ENCODE measurements at regions not wholly inside any gene's neighbourhood (a gene's known extent, or its start where the extent isn't known, plus 50 kb on each side); places are given as distances from the start of the nearest gene placed in this dataset.

- no peaks in the 10 kb centered on the region for H3K9me3 Mint-ChIP-seq
- ATAC-seq (replicated peaks; ENCODE audit: extremely low read depth, poor library complexity, severe bottlenecking) (no peak), DNase-seq (ENCODE audit: low spot score in 2 of 2) (no peak)
- peaks cover 27% of the 10 kb centered on the region for H3K27me3 Mint-ChIP-seq
- H3K27ac Mint-ChIP-seq (ENCODE audit: low read depth) = no peak overlapping the region
- H3K36me3 Mint-ChIP-seq (ENCODE audit: insufficient read depth) = no peaks in the 10 kb centered on the region
- no peaks in the 10 kb centered on the region for H3K4me1 Mint-ChIP-seq
- H3K4me3 Mint-ChIP-seq = no peak overlapping the region
Observed at GRCh38 chr3:72145506-72146380, 360.8 kb upstream of the PROK2 start.

GRCh38 chr3:72144773-72145505 is 360.0 kb upstream of the PROK2 start:
- no peaks in the 10 kb centered on the region for H3K36me3 Mint-ChIP-seq (ENCODE audit: insufficient read depth)
- no peak overlapping the region for H3K4me3 Mint-ChIP-seq
- H3K27ac Mint-ChIP-seq (ENCODE audit: low read depth) = no peak overlapping the region
- no peaks in the 10 kb centered on the region for H3K9me3 Mint-ChIP-seq
- ATAC-seq (replicated peaks; ENCODE audit: extremely low read depth, poor library complexity, severe bottlenecking) (no peak), DNase-seq (ENCODE audit: low spot score in 2 of 2) (no peak)
- peaks cover 27% of the 10 kb centered on the region for H3K27me3 Mint-ChIP-seq
- no peaks in the 10 kb centered on the region for H3K4me1 Mint-ChIP-seq

GRCh38 chr3:72143966-72144717 is 359.2 kb upstream of the PROK2 start:
- Mint-ChIP-seq H3K36me3 (ENCODE audit: insufficient read depth) (no peaks in the 10 kb centered on the region), H3K27ac (ENCODE audit: low read depth) (no peak overlapping the region), H3K4me3 (no peak overlapping the region), H3K9me3 (no peaks in the 10 kb centered on the region), H3K27me3 (peaks cover 27% of the 10 kb centered on the region), H3K4me1 (no peaks in the 10 kb centered on the region)
- ATAC-seq (replicated peaks; ENCODE audit: extremely low read depth, poor library complexity, severe bottlenecking) = no peak
- no peak for DNase-seq (ENCODE audit: low spot score in 2 of 2)

- H3K4me1 Mint-ChIP-seq = no peaks in the 10 kb centered on the region
- ATAC-seq (replicated peaks; ENCODE audit: extremely low read depth, poor library complexity, severe bottlenecking) (no peak), DNase-seq (ENCODE audit: low spot score in 2 of 2) (no peak)
- H3K27ac Mint-ChIP-seq (ENCODE audit: low read depth) = no peak overlapping the region
- no peaks in the 10 kb centered on the region for H3K36me3 Mint-ChIP-seq (ENCODE audit: insufficient read depth)
- no peaks in the 10 kb centered on the region for H3K9me3 Mint-ChIP-seq
- H3K27me3 Mint-ChIP-seq = peaks cover 27% of the 10 kb centered on the region
- H3K4me3 Mint-ChIP-seq = no peak overlapping the region
Observed at GRCh38 chr3:72143322-72143721, 358.4 kb upstream of the PROK2 start.

GRCh38 chr3:72142028-72142427 is 357.1 kb upstream of the PROK2 start:
- Mint-ChIP-seq H3K4me1 (no peaks in the 10 kb centered on the region), H3K4me3 (no peak overlapping the region), H3K36me3 (ENCODE audit: insufficient read depth) (no peaks in the 10 kb centered on the region), H3K9me3 (no peaks in the 10 kb centered on the region), H3K27me3 (peaks cover 27% of the 10 kb centered on the region), H3K27ac (ENCODE audit: low read depth) (no peak overlapping the region)
- ATAC-seq (replicated peaks; ENCODE audit: extremely low read depth, poor library complexity, severe bottlenecking) = no peak
- DNase-seq (ENCODE audit: low spot score in 2 of 2) = no peak

GRCh38 chr3:72141264-72141663 is 356.3 kb upstream of the PROK2 start:
- Mint-ChIP-seq H3K9me3 (no peaks in the 10 kb centered on the region), H3K27ac (ENCODE audit: low read depth) (no peak overlapping the region), H3K4me3 (no peak overlapping the region), H3K36me3 (ENCODE audit: insufficient read depth) (no peaks in the 10 kb centered on the region), H3K4me1 (no peaks in the 10 kb centered on the region), H3K27me3 (peaks cover 23% of the 10 kb centered on the region)
- DNase-seq (ENCODE audit: low spot score in 2 of 2) (no peak), ATAC-seq (replicated peaks; ENCODE audit: extremely low read depth, poor library complexity, severe bottlenecking) (no peak)

- no peak overlapping the region for H3K4me3 Mint-ChIP-seq
- H3K4me1 Mint-ChIP-seq = no peaks in the 10 kb centered on the region
- H3K9me3 Mint-ChIP-seq = no peaks in the 10 kb centered on the region
- no peak for ATAC-seq (replicated peaks; ENCODE audit: extremely low read depth, poor library complexity, severe bottlenecking)
- no peak for DNase-seq (ENCODE audit: low spot score in 2 of 2)
- no peak overlapping the region for H3K27ac Mint-ChIP-seq (ENCODE audit: low read depth)
- no peaks in the 10 kb centered on the region for H3K36me3 Mint-ChIP-seq (ENCODE audit: insufficient read depth)
- peaks cover 12% of the 10 kb centered on the region for H3K27me3 Mint-ChIP-seq
Observed at GRCh38 chr3:72139316-72139715, 354.4 kb upstream of the PROK2 start.

GRCh38 chr3:72137865-72138861 is 353.2 kb upstream of the PROK2 start:
- Mint-ChIP-seq H3K27me3 (peaks cover 18% of the 10 kb centered on the region), H3K4me3 (no peak overlapping the region), H3K27ac (ENCODE audit: low read depth) (no peak overlapping the region), H3K9me3 (peaks cover 5% of the 10 kb centered on the region), H3K4me1 (no peaks in the 10 kb centered on the region), H3K36me3 (ENCODE audit: insufficient read depth) (no peaks in the 10 kb centered on the region)
- no peak for DNase-seq (ENCODE audit: low spot score in 2 of 2)
- ATAC-seq (replicated peaks; ENCODE audit: extremely low read depth, poor library complexity, severe bottlenecking) = no peak

GRCh38 chr3:72135636-72136035 is 350.7 kb upstream of the PROK2 start:
- Mint-ChIP-seq H3K36me3 (ENCODE audit: insufficient read depth) (no peaks in the 10 kb centered on the region), H3K27ac (ENCODE audit: low read depth) (no peak overlapping the region), H3K9me3 (peaks cover 5% of the 10 kb centered on the region), H3K27me3 (peaks cover 18% of the 10 kb centered on the region), H3K4me1 (no peaks in the 10 kb centered on the region), H3K4me3 (no peak overlapping the region)
- ATAC-seq (replicated peaks; ENCODE audit: extremely low read depth, poor library complexity, severe bottlenecking) (no peak), DNase-seq (ENCODE audit: low spot score in 2 of 2) (no peak)

- Mint-ChIP-seq H3K4me1 (no peaks in the 10 kb centered on the region), H3K27ac (ENCODE audit: low read depth) (no peak overlapping the region), H3K36me3 (ENCODE audit: insufficient read depth) (no peaks in the 10 kb centered on the region), H3K27me3 (peaks cover 18% of the 10 kb centered on the region), H3K4me3 (no peak overlapping the region), H3K9me3 (peaks cover 5% of the 10 kb centered on the region)
- DNase-seq (ENCODE audit: low spot score in 2 of 2) (no peak), ATAC-seq (replicated peaks; ENCODE audit: extremely low read depth, poor library complexity, severe bottlenecking) (peak; percentile 19)
Observed at GRCh38 chr3:72134989-72135451, 350.1 kb upstream of the PROK2 start.

GRCh38 chr3:72133329-72134011 is 348.5 kb upstream of the PROK2 start:
- Mint-ChIP-seq H3K36me3 (ENCODE audit: insufficient read depth) (no peaks in the 10 kb centered on the region), H3K4me3 (no peak overlapping the region), H3K4me1 (no peaks in the 10 kb centered on the region), H3K27me3 (peaks cover 18% of the 10 kb centered on the region), H3K9me3 (peaks cover 5% of the 10 kb centered on the region), H3K27ac (ENCODE audit: low read depth) (no peak overlapping the region)
- ATAC-seq (replicated peaks; ENCODE audit: extremely low read depth, poor library complexity, severe bottlenecking) (no peak), DNase-seq (ENCODE audit: low spot score in 2 of 2) (no peak)

Data from central memory CD8-positive, alpha-beta T cell (primary cell).